ENCODE measurements at regions not wholly inside any gene's neighbourhood (a gene's known extent, or its start where the extent isn't known, plus 50 kb on each side); places are given as distances from the start of the nearest gene placed in this dataset.
"Not testable (repeated sequence)": the region's sequence is repeated elsewhere in the genome, so short reads cannot be mapped to it uniquely, and the experiment has no call there.

DNA sequence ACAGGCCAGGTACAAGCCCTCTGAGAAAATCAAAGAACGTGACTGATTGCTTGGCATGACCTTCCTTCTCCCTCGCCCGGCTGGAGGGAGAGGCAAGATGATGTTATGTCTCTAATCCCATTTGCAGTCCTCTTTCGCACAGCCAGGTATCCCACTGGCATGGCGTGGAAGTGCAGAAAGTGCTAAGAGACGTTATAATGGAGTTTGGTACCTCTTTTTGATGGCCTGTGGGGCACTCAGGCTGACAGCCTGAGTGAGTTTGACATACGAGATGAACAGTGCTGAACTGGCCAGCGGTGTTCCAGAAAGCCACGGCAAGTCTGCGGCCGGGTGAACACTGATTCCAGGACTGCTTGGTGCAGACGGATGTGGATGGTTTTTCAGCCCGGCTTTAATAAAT, 241.6 kb downstream of the RAB11FIP2 start:
- Histone ChIP-seq H3K36me3 (ENCODE audit: control insufficient read depth, insufficient read depth, low read length) (no peaks in the 10 kb centered on the region), H3K4me1 (ENCODE audit: control insufficient read depth, insufficient read depth, low read length) (no peaks in the 10 kb centered on the region), H3K9me3 (ENCODE audit: control insufficient read depth, insufficient read depth, low read length) (no peaks in the 10 kb centered on the region), H3K27me3 (ENCODE audit: control insufficient read depth, insufficient read depth, low read length) (no peaks in the 10 kb centered on the region), H3K4me3 (ENCODE audit: low read length) (no peak overlapping the region), H3K27ac (ENCODE audit: low read length) (no peak overlapping the region)
- no CpG with 5 or more reads among the region's 13 CpGs for WGBS (ENCODE audit: insufficient coverage, insufficient read length)
- no peak for DNase-seq (ENCODE audit: low read depth, low spot score)

DNA sequence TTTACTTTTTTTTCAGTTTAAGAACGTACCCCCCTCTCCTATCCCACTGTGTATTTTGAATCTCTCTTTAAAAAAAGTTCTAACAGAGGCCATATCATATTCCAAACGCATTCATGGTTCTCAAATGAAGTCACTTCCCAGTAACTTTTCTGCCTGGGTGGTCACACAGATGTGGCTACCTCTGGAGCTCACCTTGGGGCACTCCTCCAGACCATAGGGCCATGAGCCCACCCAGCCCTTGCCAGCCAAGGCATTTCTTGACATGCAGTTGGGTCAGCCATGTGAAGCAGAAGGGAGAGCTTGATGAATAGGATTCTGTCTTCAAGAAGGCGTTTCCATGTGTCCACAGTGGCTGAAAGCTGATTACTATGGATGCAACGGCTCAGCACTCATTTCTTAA, 239.3 kb downstream of the RAB11FIP2 start:
- H3K27ac ChIP-seq (ENCODE audit: low read length), result no peak overlapping the region
- H3K9me3 ChIP-seq (ENCODE audit: control insufficient read depth, insufficient read depth, low read length), result no peaks in the 10 kb centered on the region; the same call in 1 of the 2 replicates
- H3K4me3 ChIP-seq (ENCODE audit: low read length), result no peak overlapping the region
- H3K36me3 ChIP-seq (ENCODE audit: control insufficient read depth, insufficient read depth, low read length), result no peaks in the 10 kb centered on the region
- no peak for DNase-seq (ENCODE audit: low read depth, low spot score)
- H3K27me3 ChIP-seq (ENCODE audit: control insufficient read depth, insufficient read depth, low read length), result no peaks in the 10 kb centered on the region
- WGBS (ENCODE audit: insufficient coverage, insufficient read length), result no CpG with 5 or more reads among the region's 4 CpGs
- H3K4me1 ChIP-seq (ENCODE audit: control insufficient read depth, insufficient read depth, low read length), result no peaks in the 10 kb centered on the region

- H3K27ac ChIP-seq (ENCODE audit: low read length); H3K27me3 ChIP-seq (ENCODE audit: control insufficient read depth, insufficient read depth, low read length); H3K9me3 ChIP-seq (ENCODE audit: control insufficient read depth, insufficient read depth, low read length); H3K36me3 ChIP-seq (ENCODE audit: control insufficient read depth, insufficient read depth, low read length); H3K4me1 ChIP-seq (ENCODE audit: control insufficient read depth, insufficient read depth, low read length); DNase-seq (ENCODE audit: low read depth, low spot score); H3K4me3 ChIP-seq (ENCODE audit: low read length): not testable (repeated sequence)
- no CpG with 5 or more reads among the region's 2 CpGs for WGBS (ENCODE audit: insufficient coverage, insufficient read length)
Measured at GRCh38 chr10:117815816-117816215, 230.9 kb downstream of the RAB11FIP2 start.

- WGBS (ENCODE audit: insufficient coverage, insufficient read length), result no CpG with 5 or more reads among the region's 3 CpGs
- no peaks in the 10 kb centered on the region; the same call in 1 of the 2 replicates for H3K9me3 ChIP-seq (ENCODE audit: control insufficient read depth, insufficient read depth, low read length)
Measured at GRCh38 chr10:117817116-117817515, 229.6 kb downstream of the RAB11FIP2 start.

DNA sequence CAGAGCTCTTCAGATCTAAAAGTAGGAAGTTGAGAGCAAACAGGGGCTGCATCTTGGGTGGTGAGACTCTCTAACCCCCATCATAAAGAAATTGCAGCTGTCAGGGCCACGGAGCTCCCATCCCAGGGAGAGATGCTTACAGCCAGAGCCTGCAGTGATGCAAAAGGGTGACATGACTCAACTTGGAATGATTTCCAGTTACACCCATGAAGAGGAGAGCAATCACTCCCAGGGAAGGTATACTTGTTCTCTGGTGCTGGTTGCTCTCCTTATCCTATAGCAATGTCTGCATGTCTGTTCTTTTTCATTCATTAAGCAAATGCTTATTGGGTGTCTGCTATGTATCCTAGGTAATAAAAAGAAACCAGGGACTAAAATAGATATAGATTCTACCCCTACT, 228.0 kb downstream of the RAB11FIP2 start:
- H3K4me1 ChIP-seq (ENCODE audit: control insufficient read depth, insufficient read depth, low read length), result no peaks in the 10 kb centered on the region
- H3K27ac ChIP-seq (ENCODE audit: low read length), result no peak overlapping the region

More at GRCh38 chr10:117817116-117817515, 229.6 kb downstream of the RAB11FIP2 start:
- no peak overlapping the region for H3K27ac ChIP-seq (ENCODE audit: low read length)
- no peaks in the 10 kb centered on the region for H3K4me1 ChIP-seq (ENCODE audit: control insufficient read depth, insufficient read depth, low read length)
- DNase-seq (ENCODE audit: low read depth, low spot score), result no peak
- no peak overlapping the region for H3K4me3 ChIP-seq (ENCODE audit: low read length)
- H3K36me3 ChIP-seq (ENCODE audit: control insufficient read depth, insufficient read depth, low read length), result no peaks in the 10 kb centered on the region
- no peaks in the 10 kb centered on the region for H3K27me3 ChIP-seq (ENCODE audit: control insufficient read depth, insufficient read depth, low read length)

DNA sequence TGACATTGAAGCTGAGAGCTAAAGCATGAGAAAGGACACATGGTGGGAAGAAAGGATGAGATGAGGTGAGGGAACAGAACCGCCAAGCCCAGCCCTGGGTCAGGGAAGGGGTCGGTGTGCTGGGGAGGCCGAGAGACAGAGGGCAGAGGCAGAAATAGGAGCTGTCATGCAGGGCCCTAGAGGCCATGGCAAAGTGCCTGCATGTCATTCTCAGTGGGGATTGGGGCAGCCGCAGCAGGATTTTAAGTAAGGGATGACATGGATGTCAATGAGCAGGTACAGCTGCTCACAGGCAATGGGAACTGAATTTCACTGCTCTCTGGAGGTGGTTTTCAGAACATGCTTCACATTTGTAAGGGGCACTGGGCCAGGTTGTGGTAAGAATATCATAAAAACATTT, 227.4 kb downstream of the RAB11FIP2 start:
- no peak for DNase-seq (ENCODE audit: low read depth, low spot score)
- Histone ChIP-seq H3K36me3 (ENCODE audit: control insufficient read depth, insufficient read depth, low read length) (no peaks in the 10 kb centered on the region), H3K27me3 (ENCODE audit: control insufficient read depth, insufficient read depth, low read length) (no peaks in the 10 kb centered on the region), H3K27ac (ENCODE audit: low read length) (no peak overlapping the region), H3K4me3 (ENCODE audit: low read length) (no peak overlapping the region), H3K4me1 (ENCODE audit: control insufficient read depth, insufficient read depth, low read length) (no peaks in the 10 kb centered on the region), H3K9me3 (ENCODE audit: control insufficient read depth, insufficient read depth, low read length) (no peaks in the 10 kb centered on the region)
- no CpG with 5 or more reads among the region's 4 CpGs for WGBS (ENCODE audit: insufficient coverage, insufficient read length)

More for the DNA sequence above, 228.0 kb downstream of the RAB11FIP2 start:
- WGBS (ENCODE audit: insufficient coverage, insufficient read length), result no CpG with 5 or more reads among the region's 1 CpG
- DNase-seq (ENCODE audit: low read depth, low spot score), result no peak
- Histone ChIP-seq H3K36me3 (ENCODE audit: control insufficient read depth, insufficient read depth, low read length) (no peaks in the 10 kb centered on the region), H3K27me3 (ENCODE audit: control insufficient read depth, insufficient read depth, low read length) (no peaks in the 10 kb centered on the region), H3K9me3 (ENCODE audit: control insufficient read depth, insufficient read depth, low read length) (no peaks in the 10 kb centered on the region), H3K4me3 (ENCODE audit: low read length) (no peak overlapping the region)

- H3K36me3 ChIP-seq (ENCODE audit: control insufficient read depth, insufficient read depth, low read length), result no peaks in the 10 kb centered on the region
- no peak overlapping the region for H3K4me3 ChIP-seq (ENCODE audit: low read length)
- no peaks in the 10 kb centered on the region for H3K27me3 ChIP-seq (ENCODE audit: control insufficient read depth, insufficient read depth, low read length)
- no peak for DNase-seq (ENCODE audit: low read depth, low spot score)
- H3K27ac ChIP-seq (ENCODE audit: low read length), result no peak overlapping the region
- H3K4me1 ChIP-seq (ENCODE audit: control insufficient read depth, insufficient read depth, low read length), result no peaks in the 10 kb centered on the region
- WGBS (ENCODE audit: insufficient coverage, insufficient read length), result no CpG with 5 or more reads among the region's 5 CpGs
- no peaks in the 10 kb centered on the region for H3K9me3 ChIP-seq (ENCODE audit: control insufficient read depth, insufficient read depth, low read length)
Measured at GRCh38 chr10:117823980-117824379, 222.8 kb downstream of the RAB11FIP2 start.

- no peaks in the 10 kb centered on the region; the same call in 1 of the 2 replicates for H3K4me1 ChIP-seq (ENCODE audit: control insufficient read depth, insufficient read depth, low read length)
- no peaks in the 10 kb centered on the region for H3K27me3 ChIP-seq (ENCODE audit: control insufficient read depth, insufficient read depth, low read length)
- no peak overlapping the region for H3K27ac ChIP-seq (ENCODE audit: low read length)
- no peaks in the 10 kb centered on the region for H3K36me3 ChIP-seq (ENCODE audit: control insufficient read depth, insufficient read depth, low read length)
- H3K9me3 ChIP-seq (ENCODE audit: control insufficient read depth, insufficient read depth, low read length), result no peaks in the 10 kb centered on the region
- H3K4me3 ChIP-seq (ENCODE audit: low read length), result no peak overlapping the region
- no peak for DNase-seq (ENCODE audit: low read depth, low spot score)
- no CpG with 5 or more reads among the region's 14 CpGs for WGBS (ENCODE audit: insufficient coverage, insufficient read length)
Measured at GRCh38 chr10:117830205-117830604, 216.5 kb downstream of the RAB11FIP2 start.

- no peaks in the 10 kb centered on the region for H3K36me3 ChIP-seq (ENCODE audit: control insufficient read depth, insufficient read depth, low read length)
- H3K4me3 ChIP-seq (ENCODE audit: low read length), result no peak overlapping the region
- no peak overlapping the region for H3K27ac ChIP-seq (ENCODE audit: low read length)
- no peaks in the 10 kb centered on the region for H3K9me3 ChIP-seq (ENCODE audit: control insufficient read depth, insufficient read depth, low read length)
- no CpG with 5 or more reads among the region's 15 CpGs for WGBS (ENCODE audit: insufficient coverage, insufficient read length)
- no peaks in the 10 kb centered on the region; the same call in 1 of the 2 replicates for H3K4me1 ChIP-seq (ENCODE audit: control insufficient read depth, insufficient read depth, low read length)
- no peak for DNase-seq (ENCODE audit: low read depth, low spot score)
- H3K27me3 ChIP-seq (ENCODE audit: control insufficient read depth, insufficient read depth, low read length), result no peaks in the 10 kb centered on the region
Measured at GRCh38 chr10:117830787-117831212, 215.9 kb downstream of the RAB11FIP2 start.

DNA sequence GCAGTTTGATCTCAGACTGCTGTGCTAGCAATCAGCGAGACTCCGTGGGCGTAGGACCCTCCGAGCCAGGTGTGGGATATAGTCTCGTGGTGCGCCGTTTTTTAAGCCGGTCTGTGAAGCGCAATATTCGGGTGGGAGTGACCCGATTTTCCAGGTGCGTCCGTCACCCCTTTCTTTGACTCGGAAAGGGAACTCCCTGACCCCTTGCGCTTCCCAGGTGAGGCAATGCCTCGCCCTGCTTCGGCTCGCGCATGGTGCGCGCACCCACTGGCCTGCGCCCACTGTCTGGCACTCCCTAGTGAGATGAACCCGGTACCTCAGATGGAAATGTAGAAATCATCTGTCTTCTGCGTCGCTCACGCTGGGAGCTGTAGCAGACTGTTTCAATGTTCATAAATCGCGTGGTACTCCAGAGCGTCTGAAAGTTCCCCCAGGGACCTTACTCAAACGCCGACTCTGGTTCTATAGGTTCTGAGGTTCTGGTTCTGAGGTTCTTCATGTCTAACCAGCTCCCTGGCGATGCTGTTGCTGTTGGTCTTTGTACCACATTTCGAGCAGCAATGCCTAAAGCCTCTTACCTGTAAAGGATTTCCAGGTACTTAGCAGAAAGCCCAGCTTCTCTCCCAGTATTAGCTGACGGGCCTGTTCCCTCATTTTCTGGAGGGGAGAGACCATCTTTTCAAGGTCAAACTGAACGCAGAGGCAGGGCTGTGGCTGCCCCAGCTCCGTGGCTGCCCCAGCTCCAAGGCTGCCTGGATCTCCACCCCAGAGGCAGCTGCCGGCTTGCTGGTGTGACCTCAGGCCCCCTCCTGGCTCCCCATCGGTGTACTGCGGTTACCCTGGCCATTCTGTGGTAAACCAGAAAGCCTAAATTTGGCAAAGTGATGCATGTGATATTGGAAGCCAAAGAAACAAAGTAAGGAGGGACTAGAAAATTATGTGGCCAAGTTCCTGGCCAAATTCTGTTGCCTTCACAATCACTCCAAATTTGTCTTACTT, 207.9 kb downstream of the RAB11FIP2 start:
- H3K4me3 ChIP-seq (ENCODE audit: low read length), result peak overlapping the region; percentile 49; the same call in 1 of the 2 replicates
- no CpG with 5 or more reads among the region's 39 CpGs for WGBS (ENCODE audit: insufficient coverage, insufficient read length)

More for the DNA sequence above, 207.9 kb downstream of the RAB11FIP2 start:
- not testable (repeated sequence) for H3K36me3 ChIP-seq (ENCODE audit: control insufficient read depth, insufficient read depth, low read length); H3K27me3 ChIP-seq (ENCODE audit: control insufficient read depth, insufficient read depth, low read length); H3K9me3 ChIP-seq (ENCODE audit: control insufficient read depth, insufficient read depth, low read length); H3K4me1 ChIP-seq (ENCODE audit: control insufficient read depth, insufficient read depth, low read length); H3K27ac ChIP-seq (ENCODE audit: low read length); DNase-seq (ENCODE audit: low read depth, low spot score)
